Fibroblast of pulmonary artery (primary cell): ENCODE measurements at regions not wholly inside any gene's neighbourhood (a gene's known extent, or its start where the extent isn't known, plus 50 kb on each side); places are given as distances from the start of the nearest gene placed in this dataset.
"Not testable (repeated sequence)": the region's sequence is repeated elsewhere in the genome, so short reads cannot be mapped to it uniquely, and the experiment has no call there.

Source experiments
- DNase-seq: peaks from one replicate; pipeline ENCODE4 v3.0.0-alpha.2; 2010; ENCODE audit warnings: low read depth
- H3K4me3 ChIP-seq: replicated peaks from 2 replicates; pipeline ENCODE4 v1.5.1; 2011; ENCODE audit warnings: low read depth, mild to moderate bottlenecking, control low read depth, low read length, moderate library complexity
- TF ChIP-seq, protein P1 (sequence below): IDR thresholded peaks from 2 replicates; pipeline ENCODE4 v1.5.1; 2011; ENCODE audit warnings: mild to moderate bottlenecking, control low read depth, low read length, inconsistent platforms; ENCODE audit errors: missing control alignments

DNA sequence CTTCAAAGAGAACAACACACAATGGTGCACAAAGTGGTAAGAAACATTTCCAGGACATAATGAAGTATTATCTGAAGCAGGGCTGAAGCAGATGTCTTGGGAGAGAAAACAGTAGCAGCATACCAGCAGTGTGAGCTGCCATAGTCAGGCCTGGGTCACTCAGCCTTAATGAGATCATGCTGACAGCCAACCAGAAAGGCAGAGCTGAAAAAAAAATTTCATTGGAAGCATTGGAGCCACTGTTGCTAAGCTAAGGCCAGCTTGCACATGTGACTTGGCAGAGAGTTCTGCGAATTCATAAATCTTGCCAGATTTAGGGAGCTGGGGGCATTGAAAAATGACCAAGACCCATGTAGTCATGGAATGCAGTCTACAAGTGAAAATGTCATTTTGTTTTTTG is 444.0 kb upstream of the PITX2 start:
- no peak overlapping the region for H3K4me3 ChIP-seq
- no peak for DNase-seq
- TF ChIP-seq, protein P1, sequence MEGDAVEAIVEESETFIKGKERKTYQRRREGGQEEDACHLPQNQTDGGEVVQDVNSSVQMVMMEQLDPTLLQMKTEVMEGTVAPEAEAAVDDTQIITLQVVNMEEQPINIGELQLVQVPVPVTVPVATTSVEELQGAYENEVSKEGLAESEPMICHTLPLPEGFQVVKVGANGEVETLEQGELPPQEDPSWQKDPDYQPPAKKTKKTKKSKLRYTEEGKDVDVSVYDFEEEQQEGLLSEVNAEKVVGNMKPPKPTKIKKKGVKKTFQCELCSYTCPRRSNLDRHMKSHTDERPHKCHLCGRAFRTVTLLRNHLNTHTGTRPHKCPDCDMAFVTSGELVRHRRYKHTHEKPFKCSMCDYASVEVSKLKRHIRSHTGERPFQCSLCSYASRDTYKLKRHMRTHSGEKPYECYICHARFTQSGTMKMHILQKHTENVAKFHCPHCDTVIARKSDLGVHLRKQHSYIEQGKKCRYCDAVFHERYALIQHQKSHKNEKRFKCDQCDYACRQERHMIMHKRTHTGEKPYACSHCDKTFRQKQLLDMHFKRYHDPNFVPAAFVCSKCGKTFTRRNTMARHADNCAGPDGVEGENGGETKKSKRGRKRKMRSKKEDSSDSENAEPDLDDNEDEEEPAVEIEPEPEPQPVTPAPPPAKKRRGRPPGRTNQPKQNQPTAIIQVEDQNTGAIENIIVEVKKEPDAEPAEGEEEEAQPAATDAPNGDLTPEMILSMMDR: no peak

DNA sequence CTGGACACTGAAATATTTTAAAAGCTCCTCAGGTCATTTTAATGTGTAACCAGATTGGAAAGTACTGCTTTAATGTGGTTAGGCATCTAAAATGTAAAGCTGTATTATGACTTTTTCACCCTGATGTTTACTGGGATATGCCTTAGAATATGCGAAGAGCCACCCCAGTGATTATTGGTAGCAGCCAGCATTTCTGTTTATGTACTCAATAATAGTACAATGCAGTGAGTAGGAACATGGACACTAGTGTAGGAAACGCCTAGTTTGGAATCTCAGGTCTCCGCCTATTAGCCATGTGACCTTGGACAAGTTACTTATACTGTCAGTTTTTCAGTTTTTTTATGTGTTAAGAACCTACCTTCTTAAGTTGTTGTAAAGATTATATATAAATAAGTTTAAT is 446.0 kb upstream of the PITX2 start:
- H3K4me3 ChIP-seq: no peak overlapping the region
- no peak for DNase-seq
- TF ChIP-seq, protein P1: no peak

DNA sequence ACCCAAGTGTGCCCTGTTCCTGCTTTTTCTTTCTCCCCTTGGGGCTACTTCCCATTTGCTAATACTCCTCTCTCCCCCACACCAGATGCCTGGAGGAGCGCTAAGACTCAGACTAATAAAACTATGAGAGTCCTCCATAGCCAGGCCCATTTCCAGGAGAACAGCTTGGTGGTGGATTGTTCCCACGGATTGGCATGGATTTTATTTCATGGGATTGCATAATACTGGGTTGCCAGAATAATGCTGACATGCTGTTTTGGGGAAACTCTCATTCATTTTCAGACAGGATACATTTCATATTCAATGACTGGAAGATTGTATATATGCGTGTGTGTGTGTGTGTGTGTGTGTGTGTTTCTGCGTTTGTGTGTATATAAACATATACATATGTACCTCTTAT is 447.5 kb upstream of the PITX2 start:
- H3K4me3 ChIP-seq: no peak overlapping the region
- TF ChIP-seq, protein P1: no peak
- DNase-seq: no peak

DNA sequence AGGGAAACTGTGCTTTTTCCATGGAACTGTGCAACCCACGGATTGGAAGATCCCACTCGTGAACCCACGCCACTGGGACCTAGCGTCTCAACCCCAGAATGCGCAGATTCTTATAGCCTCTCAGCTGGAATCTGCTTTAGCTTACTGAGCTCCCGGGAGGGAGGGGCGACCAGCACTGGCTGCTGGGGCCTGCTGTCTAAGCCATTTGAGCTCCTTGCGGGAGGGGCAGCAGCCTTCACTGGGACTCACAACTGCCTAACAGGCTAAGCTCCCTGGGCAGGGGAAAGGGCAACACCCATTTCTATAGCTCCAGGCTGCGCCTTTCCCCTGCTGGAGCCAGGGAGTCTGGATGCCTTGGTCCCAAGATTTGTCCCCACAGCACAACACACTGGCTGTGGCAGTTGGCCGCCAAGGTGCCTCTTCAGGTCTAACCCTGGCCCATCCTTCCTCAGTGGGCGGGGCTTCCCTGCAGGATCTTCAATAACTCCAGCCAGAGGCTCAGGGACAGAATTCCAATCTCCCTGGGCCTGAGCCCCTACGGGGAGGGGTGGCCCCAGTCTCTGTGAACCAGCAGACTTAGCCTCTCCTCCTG is 451.7 kb upstream of the PITX2 start:
- DNase-seq: no peak
- TF ChIP-seq, protein P1: no peak
- no peak overlapping the region for H3K4me3 ChIP-seq

DNA sequence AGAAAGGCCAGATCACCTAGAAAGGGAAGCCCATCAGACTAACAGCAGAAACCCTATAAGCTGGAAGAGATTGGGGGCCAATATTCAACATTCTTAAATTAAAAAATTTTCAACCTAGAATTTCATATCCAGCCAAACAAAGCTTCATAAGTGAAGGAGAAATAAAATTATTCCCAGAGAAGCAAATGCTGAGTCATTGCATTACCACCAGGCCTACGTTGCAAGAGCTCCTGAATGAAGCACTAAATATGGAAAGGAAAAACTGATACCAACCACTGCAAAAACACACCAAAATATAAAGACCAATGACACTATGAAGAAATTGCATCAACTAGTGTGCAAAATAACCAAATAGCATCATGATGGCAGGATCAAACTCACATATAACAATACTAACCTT is 453.4 kb upstream of the PITX2 start:
- H3K4me3 ChIP-seq, DNase-seq: not testable (repeated sequence)

DNA sequence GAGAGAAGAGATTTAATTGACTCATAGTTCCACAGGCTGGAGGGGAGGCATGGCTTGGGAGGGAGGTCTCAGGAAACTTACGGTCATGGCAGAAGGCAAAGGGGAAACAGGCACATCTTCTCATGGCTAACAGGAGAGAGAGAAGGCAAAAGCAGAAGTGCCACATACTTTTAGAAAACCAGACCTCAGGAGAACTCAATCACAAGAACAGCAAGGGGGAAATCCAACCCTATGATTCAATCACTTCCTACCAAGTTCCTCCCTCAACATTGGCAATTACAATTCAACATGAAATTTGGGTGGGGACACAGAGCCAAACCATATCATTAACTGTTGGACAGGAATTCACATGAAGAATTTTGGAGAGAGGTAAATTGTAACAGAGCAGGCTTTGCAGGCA is 485.3 kb upstream of the PITX2 start:
- TF ChIP-seq, protein P1: no peak
- DNase-seq: no peak
- H3K4me3 ChIP-seq: no peak overlapping the region

DNA sequence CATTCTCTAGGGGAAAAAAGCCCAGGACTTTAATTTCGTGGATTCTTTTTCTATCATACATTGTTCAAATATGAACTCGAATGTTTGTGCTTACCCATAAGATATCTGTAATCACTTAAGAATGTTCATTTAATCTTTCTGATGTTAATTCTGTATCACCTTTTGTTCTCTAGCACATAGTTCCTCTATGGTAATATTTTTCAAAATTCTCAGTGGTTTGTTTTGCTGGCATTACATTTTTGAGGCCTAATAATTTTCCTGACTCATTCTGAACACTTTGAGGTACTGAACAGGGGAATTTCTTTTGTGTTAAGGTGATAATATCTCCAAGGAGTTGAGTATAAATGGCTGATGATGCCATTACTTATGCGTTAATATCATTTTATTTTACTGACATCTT is 490.7 kb upstream of the PITX2 start:
- no peak for DNase-seq
- H3K4me3 ChIP-seq: no peak overlapping the region
- TF ChIP-seq, protein P1: no peak

DNA sequence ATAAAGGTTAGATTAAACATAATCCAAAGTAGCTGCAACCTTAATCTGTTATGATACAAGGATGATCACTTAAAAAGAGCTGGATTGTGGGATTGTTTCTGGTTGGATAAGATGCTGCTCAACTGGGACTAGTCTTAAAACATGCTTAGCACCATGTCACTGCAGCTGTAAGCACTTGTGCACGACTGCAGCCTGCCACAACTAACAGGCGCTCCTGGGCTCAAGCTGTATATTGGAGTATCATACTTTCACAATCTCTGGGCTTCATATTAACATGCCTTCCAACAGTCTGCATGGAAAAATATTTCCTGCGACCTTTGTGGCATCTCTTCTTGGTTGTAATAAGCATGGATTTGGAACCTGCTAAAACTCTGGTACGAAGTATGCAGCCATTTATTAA is 493.0 kb upstream of the PITX2 start:
- TF ChIP-seq, protein P1: no peak
- no peak overlapping the region for H3K4me3 ChIP-seq
- DNase-seq: no peak
